ENCODE measurements at regions not wholly inside any gene's neighbourhood (a gene's known extent, or its start where the extent isn't known, plus 50 kb on each side); places are given as distances from the start of the nearest gene placed in this dataset.

DNA sequence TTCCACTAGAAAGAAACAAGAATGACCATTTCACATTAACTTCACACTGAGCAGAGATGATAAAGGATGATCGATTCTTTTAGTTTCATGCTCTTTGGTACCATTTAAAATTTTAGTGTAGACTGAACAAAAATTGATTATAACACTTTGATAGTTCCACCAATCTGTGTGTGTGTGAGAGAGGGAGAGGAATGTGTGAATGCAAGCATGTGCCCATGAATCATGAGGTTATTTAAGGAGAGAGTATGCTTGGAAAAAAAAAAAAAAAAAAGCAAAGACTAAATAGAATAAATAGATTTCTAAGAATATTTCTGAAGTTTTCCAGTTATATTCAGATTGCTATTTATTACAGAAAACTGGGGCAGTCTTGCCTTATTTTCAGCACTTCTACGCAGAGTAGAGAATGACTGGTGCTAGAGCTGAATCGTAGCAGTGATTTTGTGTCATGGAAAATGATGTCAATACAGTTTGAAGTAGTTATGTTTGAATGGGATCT is 900.8 kb downstream of the SLC4A3 start:
- TF ChIP-seq, protein P1, sequence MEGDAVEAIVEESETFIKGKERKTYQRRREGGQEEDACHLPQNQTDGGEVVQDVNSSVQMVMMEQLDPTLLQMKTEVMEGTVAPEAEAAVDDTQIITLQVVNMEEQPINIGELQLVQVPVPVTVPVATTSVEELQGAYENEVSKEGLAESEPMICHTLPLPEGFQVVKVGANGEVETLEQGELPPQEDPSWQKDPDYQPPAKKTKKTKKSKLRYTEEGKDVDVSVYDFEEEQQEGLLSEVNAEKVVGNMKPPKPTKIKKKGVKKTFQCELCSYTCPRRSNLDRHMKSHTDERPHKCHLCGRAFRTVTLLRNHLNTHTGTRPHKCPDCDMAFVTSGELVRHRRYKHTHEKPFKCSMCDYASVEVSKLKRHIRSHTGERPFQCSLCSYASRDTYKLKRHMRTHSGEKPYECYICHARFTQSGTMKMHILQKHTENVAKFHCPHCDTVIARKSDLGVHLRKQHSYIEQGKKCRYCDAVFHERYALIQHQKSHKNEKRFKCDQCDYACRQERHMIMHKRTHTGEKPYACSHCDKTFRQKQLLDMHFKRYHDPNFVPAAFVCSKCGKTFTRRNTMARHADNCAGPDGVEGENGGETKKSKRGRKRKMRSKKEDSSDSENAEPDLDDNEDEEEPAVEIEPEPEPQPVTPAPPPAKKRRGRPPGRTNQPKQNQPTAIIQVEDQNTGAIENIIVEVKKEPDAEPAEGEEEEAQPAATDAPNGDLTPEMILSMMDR (IDR thresholded peaks at IDR 0.05; ENCODE audit: insufficient read depth, missing control alignments), result no peak
- no peak for FAIRE-seq

DNA sequence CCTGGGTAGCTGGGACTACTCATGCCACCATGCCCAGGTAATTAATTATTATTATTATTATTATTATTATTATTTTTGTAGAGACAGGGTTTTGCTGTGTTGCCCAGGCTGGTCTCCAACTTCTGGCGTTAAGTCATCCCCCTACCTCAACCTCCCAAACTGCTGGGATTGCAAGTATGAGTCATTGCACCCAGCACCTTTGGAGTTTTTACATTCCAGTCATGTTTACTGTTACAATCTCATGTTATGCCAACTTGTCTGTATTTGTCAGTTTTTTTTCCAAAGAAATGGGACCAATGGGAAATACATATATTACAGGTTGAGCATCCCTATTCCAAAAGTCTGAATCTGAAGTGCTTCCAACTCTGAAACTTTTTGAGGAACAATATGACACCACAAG is 903.8 kb downstream of the SLC4A3 start:
- DNase-seq (ENCODE audit: insufficient read length, low spot score) (no peak), FAIRE-seq (no peak)
- TF ChIP-seq, protein P1 (IDR thresholded peaks at IDR 0.05; ENCODE audit: insufficient read depth, missing control alignments), result no peak

More for the DNA sequence above, 900.8 kb downstream of the SLC4A3 start:
- DNase-seq (ENCODE audit: insufficient read length, low spot score), result no peak

DNA sequence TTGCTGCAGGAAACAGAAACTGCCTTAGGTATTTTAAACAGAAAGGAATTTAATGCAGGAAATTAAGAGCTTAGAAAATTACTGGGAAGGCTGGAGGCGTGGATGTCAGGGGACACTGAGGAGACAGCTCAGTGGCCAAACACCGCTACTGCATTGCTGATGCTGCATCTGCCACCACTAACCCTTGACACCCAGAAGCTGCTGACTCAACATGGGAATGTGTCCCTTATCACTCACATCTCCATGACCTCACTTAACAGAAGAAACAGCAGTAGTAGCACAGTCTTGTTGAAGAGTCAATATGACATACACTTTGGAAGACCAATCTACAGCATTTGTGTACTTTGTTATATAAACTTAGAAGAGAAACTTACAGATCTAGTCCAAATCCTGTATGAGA is 906.1 kb downstream of the SLC4A3 start:
- no peak for DNase-seq (ENCODE audit: insufficient read length, low spot score)
- TF ChIP-seq, protein P1 (IDR thresholded peaks at IDR 0.05; ENCODE audit: insufficient read depth, missing control alignments), result no peak
- peak; percentile 11 for FAIRE-seq

DNA sequence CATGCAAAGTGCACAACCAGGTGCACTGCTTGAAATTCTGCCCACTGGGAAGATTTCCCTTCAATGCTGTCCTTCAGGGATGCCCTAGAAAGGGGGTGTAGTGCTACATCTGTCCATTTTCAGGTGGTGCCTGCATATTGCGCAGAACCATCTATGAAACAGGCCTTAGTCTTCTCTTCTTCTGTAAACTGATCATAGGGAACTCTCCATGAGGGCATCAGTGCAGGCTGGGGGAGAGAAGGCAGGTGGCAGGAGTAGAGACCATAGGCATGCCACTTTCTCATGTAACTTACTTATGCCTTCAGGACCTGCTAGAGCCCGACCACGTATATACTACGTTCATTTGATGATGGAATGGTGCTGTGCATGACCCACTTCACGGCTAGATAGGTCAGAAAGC is 912.1 kb downstream of the SLC4A3 start:
- no peak for FAIRE-seq

DNA sequence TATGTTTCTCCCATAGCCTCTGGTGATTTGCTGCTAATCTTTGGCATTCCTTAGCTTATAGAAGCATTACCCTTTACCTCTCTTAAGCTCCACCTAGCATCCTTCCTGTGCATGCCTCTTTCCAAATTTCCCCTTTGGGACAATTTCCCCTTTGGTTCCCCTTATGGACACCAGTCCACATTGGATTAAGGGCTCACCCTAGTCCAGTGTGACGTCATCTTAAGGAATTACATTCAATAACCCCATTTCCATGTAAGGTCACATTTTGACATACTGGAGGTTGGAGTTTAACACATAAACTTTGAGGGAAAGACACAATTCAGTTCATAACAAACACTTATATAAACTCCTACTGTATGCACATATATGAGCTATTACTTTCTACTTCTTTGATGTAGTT is 916.6 kb downstream of the SLC4A3 start:
- FAIRE-seq (no peak), DNase-seq (ENCODE audit: insufficient read length, low spot score) (no peak)
- TF ChIP-seq, protein P1 (IDR thresholded peaks at IDR 0.05; ENCODE audit: insufficient read depth, missing control alignments), result no peak

More for the DNA sequence above, 912.1 kb downstream of the SLC4A3 start:
- TF ChIP-seq, protein P1 (IDR thresholded peaks at IDR 0.05; ENCODE audit: insufficient read depth, missing control alignments), result no peak
- no peak for DNase-seq (ENCODE audit: insufficient read length, low spot score)

DNA sequence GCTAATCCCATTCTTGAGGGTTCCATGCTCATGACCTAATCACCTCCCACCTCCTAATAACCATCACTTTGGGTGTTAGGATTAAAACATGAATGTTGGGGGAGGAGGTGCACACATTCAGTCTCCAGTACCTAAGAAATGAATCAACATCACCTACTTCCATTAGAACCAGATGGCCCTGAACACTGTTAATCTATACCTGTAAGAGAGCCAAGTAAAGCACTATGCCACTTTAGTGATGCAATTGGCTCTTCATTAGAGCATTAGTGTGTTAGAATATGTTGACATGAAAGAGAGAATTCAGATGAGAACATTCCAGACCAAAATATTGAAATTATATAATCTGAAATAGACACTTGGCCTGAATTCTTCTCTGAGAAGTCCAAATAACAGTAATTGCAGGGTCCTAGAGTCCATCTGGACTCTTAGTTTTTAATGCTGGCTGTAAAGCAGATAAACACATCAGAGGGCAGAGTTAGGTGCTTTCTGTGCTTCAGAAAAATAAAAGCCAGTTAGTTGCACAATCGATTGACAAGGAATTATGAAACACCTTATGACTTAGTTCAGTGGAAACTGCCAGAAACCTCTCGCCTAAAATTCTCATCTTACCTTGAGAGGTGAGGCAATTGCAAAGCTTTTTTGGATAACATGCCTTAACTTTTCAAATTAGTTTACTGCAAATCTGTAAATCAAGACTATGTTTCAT is 923.7 kb downstream of the SLC4A3 start:
- no peak for DNase-seq (ENCODE audit: insufficient read length, low spot score)
- TF ChIP-seq, protein P1 (IDR thresholded peaks at IDR 0.05; ENCODE audit: insufficient read depth, missing control alignments), result no peak
- FAIRE-seq, result no peak

DNA sequence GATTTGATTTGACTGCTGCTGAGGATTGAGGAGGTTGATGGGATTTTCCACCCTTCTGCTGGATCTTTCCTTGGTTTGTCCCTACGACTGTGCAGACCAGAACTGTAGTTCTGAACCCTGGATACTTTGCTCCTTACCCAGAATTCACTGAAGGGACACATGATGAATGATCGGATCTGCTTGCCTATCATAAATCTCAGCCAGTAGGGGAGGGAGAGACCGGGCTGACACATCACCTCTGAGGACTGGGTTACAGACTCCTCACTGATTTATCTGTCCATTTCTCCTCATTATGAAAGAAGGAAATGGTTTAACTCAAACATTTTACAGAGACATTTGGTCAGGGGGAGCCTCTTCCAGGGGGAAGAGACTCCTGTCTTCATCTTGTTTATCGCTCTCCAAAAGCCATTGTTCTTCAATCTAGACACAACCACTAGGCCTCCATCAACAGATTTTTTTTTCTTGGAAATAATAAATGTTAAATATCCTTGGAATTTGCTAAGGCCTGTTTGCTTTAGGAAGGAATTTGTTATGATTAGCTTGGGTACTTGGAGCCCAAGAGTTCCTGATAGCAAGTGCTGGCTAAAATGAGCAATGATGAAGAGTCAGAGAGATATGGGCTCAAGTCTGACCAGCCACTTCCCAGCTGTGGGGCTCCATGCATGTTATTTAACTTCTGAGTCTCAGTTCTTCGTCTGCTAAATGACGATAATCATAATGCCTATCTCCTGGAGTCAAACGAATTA is 925.5 kb downstream of the SLC4A3 start:
- TF ChIP-seq, protein P1 (IDR thresholded peaks at IDR 0.05; ENCODE audit: insufficient read depth, missing control alignments), result no peak
- no peak for DNase-seq (ENCODE audit: insufficient read length, low spot score)
- FAIRE-seq, result no peak
